GM19351 (cell line): ENCODE measurements at regions not wholly inside any gene's neighbourhood (a gene's known extent, or its start where the extent isn't known, plus 50 kb on each side); places are given as distances from the start of the nearest gene placed in this dataset.

Experiments used
- ATAC-seq: cut with Tn5 transposase; IDR thresholded peaks from one replicate; pipeline ENCODE4 v1.9.1; 2021; ENCODE audit warnings: mild to moderate bottlenecking, moderate library complexity; ENCODE audit not compliant: unreplicated experiment

DNA sequence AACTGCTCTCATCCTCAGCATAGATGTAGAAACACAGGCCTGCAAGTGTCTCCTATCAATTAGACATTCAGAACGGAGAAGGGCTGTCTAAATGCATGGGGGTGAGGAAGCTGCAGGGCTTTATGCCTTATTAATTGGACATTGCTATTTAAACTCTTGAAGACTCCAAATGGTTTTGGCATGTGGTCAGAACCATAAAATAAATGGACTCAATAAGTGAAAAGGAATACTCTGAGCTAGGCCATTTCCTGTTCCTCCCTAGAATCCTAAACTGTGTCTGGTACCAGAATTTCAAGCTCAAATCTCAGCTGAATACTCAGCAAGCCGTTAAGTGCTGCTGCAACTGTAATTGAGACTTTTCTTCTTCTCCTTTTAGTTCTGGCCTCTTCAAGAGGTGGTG, 80.4 kb upstream of the C1orf87 start:
- ATAC-seq, result no peak

DNA sequence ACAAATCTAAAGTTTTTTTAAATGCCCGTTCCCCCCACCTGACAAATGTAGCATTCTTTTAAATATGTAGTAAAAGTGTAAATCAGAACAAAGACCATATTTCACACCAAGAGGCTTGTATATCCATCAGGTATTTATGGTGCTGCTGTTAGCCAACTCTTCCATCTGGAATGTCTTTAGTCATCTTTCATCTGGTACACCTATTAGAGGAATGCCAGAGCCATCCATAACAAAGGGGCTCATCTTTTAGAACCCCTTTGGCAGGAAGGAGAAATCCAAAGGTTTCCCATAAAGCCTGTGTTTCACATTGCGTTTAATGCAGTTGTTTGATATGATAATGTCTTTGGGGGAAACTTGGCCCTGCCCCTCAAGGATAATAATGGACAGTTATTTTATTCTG, 79.3 kb upstream of the C1orf87 start:
- no peak for ATAC-seq

GRCh38 chr1:60151311-60151710, 77.7 kb upstream of the C1orf87 start:
- no peak for ATAC-seq

GRCh38 chr1:60149251-60149650, 75.7 kb upstream of the C1orf87 start:
- ATAC-seq, result no peak

- no peak for ATAC-seq
These were observed 73.3 kb upstream of the C1orf87 start for GRCh38 chr1:60146884-60147283.

GRCh38 chr1:60145771-60146170, 72.2 kb upstream of the C1orf87 start:
- no peak for ATAC-seq

DNA sequence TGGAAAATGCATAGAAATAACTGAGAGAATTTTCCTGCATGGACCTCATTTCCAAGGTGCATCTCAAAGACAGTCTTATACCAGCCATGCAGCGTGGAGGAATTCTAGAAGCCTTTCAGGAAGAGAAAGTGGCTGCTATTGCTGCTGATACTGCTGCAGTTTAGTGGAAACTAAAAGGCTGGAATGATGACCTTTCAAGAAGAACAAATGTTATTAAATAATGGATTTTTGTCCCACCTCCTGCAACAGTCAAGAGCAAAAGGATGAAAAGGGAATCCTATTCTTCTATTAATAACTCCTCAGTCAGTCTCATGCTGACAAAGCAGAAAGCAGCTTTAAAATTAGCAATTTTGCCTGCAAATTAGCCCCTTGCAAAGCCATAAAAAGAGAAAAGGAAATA, 68.2 kb upstream of the C1orf87 start:
- no peak for ATAC-seq

- no peak for ATAC-seq
These were observed 67.7 kb upstream of the C1orf87 start for GRCh38 chr1:60141276-60141675.

DNA sequence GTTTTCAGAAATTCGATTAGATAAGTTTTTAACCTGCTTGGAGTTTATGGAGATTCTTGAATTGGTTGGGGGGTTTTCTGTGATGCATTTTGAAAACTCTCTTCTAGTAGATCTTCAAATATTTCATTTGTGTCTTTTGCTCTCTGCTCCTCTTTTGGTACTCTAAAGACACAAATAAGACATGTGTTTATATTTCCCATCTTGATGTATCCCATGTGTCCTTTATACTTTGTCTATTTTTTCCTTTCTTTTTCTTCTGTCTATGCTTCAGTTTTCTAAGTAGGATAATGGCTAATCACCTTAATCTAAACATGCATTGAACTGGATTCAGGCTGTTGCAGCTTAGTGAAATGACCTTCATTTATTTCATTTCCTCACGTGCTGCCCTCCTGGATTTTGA, 63.8 kb upstream of the C1orf87 start:
- ATAC-seq, result no peak

- no peak for ATAC-seq
These were observed 62.8 kb upstream of the C1orf87 start for GRCh38 chr1:60136395-60136794.

GRCh38 chr1:60134716-60135115, 61.1 kb upstream of the C1orf87 start:
- no peak for ATAC-seq

DNA sequence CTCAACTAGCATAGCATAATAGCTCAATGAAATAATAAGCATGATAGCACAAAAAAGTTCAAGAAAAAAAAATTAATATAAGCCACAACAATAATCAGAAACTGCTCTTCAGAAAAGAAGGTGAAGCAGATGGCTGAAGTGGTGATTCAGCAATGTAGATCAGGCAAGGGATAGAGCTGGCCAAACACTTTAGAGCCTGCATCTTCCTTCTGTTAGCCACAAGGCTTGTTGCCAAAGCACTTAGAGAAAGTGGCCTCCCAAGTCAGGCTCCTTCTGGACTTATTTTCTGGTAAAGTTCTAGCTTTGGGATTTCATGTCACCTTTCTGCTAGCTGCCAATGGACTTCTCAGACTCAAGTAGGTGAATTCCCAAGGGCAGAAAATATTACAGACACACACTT, 60.3 kb upstream of the C1orf87 start:
- ATAC-seq, result no peak

DNA sequence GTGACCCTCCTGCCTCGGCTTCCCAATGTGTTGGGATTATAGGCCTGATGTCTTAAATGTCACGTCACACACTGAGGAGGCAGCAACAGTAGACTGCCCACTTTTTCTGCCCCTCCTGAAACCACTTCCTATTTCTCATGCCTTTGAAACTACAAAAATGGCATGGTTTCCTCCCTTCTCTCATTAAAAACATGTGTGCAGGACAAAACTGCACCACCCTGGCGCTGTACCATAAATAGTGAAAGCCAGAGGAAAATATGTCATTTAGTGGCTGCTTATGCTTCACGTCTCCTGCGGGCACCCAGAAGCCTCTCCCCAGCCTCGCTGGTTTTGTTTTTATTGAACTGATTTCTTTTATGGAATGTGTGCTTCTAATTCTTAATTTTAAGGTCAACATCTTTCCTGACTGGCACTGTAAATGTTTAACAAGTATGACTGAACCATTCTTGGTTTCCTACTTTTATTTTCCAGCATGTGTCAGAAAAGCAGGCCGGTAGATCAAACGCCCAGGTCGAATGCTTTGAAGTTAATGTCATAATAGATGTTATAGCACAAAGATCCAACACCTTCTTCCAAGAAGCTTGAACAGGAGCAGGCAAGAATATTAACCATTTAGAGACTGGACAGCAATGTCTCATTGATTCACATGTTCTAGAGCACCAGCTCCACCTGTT, 59.6 kb upstream of the C1orf87 start:
- no peak for ATAC-seq

DNA sequence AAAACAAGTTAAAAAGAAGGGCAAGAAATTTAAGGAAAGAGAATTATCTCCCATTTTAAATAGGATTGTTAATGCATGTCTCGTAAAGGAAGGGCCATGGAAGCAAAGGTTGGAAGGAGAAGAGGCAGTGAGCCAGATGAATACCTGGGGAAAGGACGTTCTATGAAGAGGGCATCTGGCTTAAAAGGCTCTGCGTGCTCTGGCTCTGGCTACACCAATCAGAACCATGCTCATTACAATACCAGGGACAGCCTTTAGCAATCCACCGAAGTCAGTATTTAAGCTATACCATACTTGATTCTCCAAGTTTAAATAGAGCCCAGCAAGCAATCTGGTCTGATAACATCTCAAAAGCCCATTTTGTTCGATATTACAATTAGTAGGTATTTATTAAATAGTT, 58.5 kb upstream of the C1orf87 start:
- ATAC-seq, result no peak

GRCh38 chr1:60130703-60131102, 57.1 kb upstream of the C1orf87 start:
- no peak for ATAC-seq

DNA sequence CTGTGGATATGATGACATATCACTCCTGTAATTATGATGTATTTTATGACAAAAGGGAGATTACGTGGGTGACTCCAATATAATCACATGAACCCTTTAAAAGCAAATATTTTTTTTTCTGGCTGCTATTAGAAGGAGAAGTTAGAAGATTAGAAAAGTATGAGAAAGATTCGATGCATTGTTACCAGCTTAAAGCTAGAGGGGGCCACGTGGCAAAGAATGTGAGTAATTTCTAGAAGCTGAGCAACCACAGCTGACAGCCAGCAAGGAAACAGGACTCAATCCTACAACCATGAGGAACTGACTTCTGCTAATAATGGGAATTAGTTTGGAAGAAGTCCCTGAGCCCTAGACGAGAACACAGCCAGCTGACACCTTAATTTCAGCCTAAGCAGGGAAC, 56.3 kb upstream of the C1orf87 start:
- ATAC-seq, result no peak

- no peak for ATAC-seq
These were observed 53.2 kb upstream of the C1orf87 start for GRCh38 chr1:60126723-60127122.
